Lower lobe of right lung (tissue), 2 donors: ENCODE measurements at regions not wholly inside any gene's neighbourhood (a gene's known extent, or its start where the extent isn't known, plus 50 kb on each side); places are given as distances from the start of the nearest gene placed in this dataset.

ENCODE experiments used
- ATAC-seq, 2 donors: fragments of 200-7000 bp; cut with Tn5 transposase; one replicate each; pipeline ENCODE4 v1.9.1; 2020 to 2022; ENCODE audit warnings: mild to moderate bottlenecking in 2 of 2, moderate library complexity in 2 of 2
- DNase-seq: peaks from one replicate; pipeline ENCODE4 v3.0.0-alpha.2; 2020
- H3K27ac ChIP-seq: fragments of 200-600 bp; one replicate; pipeline ENCODE4 v1.8.0; 2022
- H3K27me3 ChIP-seq: fragments of 200-600 bp; one replicate; pipeline ENCODE4 v1.8.0; 2022; ENCODE audit warnings: low read depth
- H3K36me3 ChIP-seq: fragments of 200-600 bp; one replicate; pipeline ENCODE4 v1.8.0; 2022; ENCODE audit warnings: mild to moderate bottlenecking
- H3K4me1 ChIP-seq: fragments of 200-600 bp; one replicate; pipeline ENCODE4 v1.8.0; 2022
- H3K4me3 ChIP-seq: fragments of 200-600 bp; one replicate; pipeline ENCODE4 v1.8.0; 2022; ENCODE audit warnings: mild to moderate bottlenecking
- H3K9me3 ChIP-seq: fragments of 200-600 bp; one replicate; pipeline ENCODE4 v1.8.0; 2022
- intact Hi-C: fragments of 100-400 bp; cut with DNase I; formaldehyde crosslinking; loops from one replicate; pipeline ENCODE4 v1.11.0; 2022
- TF ChIP-seq, protein P1 (sequence below): fragments of 200-600 bp; IDR thresholded peaks from one replicate; pipeline ENCODE4 v1.8.0; 2022; ENCODE audit warnings: antibody characterized with exemption, mild to moderate bottlenecking
- donor health status: DM: no; HTN: yes; CAD: no; lungs with severe emphysema.

DNA sequence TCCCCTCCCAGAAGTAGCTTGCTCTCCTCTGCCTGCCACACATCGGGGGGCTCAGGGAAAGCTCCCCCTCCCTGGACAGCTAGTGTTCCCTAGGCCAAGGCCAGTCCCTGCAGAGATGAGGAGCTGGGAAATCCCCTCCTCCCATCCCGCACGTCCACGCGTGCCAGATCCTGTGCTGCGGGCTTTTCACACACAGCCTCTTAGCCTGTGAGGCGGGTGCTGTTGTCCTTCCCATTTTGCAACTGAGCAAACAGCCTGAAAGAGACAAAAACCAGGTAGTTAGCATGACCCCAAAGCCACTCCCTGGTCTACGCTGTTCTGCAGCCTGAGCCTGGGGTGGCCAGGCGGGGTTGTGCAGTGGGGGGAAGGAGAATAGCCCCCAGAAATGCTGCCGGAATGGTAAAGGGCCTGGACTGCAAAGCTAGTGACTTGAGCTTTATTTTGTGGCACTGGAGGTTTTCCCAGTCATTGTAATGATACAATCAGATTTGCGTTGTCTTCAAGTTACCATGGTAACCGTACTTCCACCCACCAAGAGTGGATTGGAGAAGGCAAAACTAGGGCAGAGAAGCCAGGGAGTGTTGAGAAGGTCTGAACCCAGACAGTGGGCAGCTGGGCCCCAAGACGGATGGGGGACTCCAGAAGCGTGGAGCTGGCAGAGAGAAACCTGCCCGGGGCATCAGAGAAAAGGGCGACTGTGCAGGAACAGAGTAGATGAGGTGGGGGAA, 98.6 kb upstream of the KCTD7 start:
- Histone ChIP-seq H3K27me3 (no peaks in the 10 kb centered on the region), H3K9me3 (no peaks in the 10 kb centered on the region), H3K36me3 (peaks cover 7% of the 10 kb centered on the region), H3K4me3 (no peak overlapping the region), H3K27ac (no peak overlapping the region), H3K4me1 (no peaks in the 10 kb centered on the region)
- intact Hi-C loops: no loop called here
- TF ChIP-seq, protein P1, sequence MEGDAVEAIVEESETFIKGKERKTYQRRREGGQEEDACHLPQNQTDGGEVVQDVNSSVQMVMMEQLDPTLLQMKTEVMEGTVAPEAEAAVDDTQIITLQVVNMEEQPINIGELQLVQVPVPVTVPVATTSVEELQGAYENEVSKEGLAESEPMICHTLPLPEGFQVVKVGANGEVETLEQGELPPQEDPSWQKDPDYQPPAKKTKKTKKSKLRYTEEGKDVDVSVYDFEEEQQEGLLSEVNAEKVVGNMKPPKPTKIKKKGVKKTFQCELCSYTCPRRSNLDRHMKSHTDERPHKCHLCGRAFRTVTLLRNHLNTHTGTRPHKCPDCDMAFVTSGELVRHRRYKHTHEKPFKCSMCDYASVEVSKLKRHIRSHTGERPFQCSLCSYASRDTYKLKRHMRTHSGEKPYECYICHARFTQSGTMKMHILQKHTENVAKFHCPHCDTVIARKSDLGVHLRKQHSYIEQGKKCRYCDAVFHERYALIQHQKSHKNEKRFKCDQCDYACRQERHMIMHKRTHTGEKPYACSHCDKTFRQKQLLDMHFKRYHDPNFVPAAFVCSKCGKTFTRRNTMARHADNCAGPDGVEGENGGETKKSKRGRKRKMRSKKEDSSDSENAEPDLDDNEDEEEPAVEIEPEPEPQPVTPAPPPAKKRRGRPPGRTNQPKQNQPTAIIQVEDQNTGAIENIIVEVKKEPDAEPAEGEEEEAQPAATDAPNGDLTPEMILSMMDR: no peak
- DNase-seq (no peak), ATAC-seq (no peak)

DNA sequence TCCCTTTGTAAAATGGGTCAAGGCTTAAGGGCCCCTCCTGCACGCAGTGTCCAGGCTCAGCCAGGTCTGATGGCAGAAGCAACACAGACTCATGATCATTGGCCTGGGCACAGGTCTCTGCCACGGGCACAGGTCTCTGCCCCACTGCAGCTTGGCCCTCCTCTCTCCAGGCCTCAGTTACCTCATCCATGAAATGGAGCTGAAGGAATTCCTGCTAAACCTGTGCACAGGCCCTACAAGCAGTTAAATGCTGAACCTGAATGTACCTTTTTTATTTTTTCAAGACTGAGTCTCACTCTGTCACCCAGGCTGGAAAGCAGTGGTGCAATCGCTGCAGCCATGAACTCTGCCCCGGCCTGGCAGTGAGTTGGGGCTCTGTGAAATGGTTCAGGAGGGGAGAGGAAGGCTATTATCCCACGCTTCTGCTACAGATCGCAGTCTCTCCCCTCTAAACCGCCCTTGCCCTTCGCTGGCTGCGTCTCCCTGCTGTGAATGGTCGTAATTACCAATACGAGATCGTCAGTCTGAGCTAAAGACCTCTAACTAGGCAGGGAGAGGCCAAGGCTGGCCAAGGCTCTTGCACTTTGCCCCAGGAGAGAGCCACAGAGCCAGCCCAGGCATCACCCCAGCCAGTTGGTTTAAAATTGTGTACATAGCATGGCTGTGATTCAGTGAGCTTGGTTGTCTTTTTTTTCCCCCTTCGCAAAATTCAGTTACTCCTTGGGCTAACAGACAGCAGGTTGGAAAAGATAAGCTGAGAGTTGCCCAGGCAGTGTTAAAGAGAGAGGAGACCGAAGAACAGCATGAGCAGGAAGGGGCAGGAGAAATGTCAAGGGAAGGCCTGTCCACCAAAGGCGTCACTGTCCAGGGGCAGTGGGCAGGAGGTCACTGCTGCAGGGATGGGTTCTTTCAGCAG, 93.0 kb upstream of the KCTD7 start:
- H3K27me3 ChIP-seq: no peaks in the 10 kb centered on the region
- ATAC-seq (no peak), DNase-seq (no peak)
- no peak overlapping the region for H3K27ac ChIP-seq
- TF ChIP-seq, protein P1: no peak
- no peaks in the 10 kb centered on the region for H3K4me1 ChIP-seq
- H3K9me3 ChIP-seq: no peaks in the 10 kb centered on the region
- no peak overlapping the region for H3K4me3 ChIP-seq
- intact Hi-C loops: no loop called here
- H3K36me3 ChIP-seq: no peaks in the 10 kb centered on the region

- Histone ChIP-seq H3K9me3 (no peaks in the 10 kb centered on the region), H3K27ac (no peak overlapping the region), H3K36me3 (peaks cover 7% of the 10 kb centered on the region), H3K4me1 (no peaks in the 10 kb centered on the region), H3K4me3 (no peak overlapping the region), H3K27me3 (no peaks in the 10 kb centered on the region)
- intact Hi-C loops: no loop called here
- no peak for DNase-seq
- TF ChIP-seq, protein P1: no peak
- ATAC-seq: no peak
These were observed 91.3 kb upstream of the KCTD7 start for GRCh38 chr7:66537380-66537779.

DNA sequence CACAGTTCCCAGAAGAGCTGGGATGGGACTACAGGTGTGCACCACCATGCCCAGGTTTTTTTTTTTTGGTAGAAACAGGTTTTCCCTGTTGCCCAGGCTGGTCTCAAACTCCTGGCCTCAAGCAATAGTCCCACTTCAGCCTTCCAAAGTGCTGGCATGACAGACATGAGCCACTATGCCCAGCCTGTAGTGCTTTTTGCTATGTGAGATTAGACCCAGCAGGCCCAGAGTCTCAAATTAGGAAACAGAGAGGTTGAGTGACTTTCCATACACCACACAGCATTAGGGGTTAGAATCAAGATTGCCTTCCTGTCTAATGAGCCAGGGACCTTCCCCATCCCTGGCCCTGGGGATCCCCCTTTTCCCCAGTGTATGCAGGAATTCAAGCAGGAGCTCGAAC, 90.8 kb upstream of the KCTD7 start:
- H3K4me1 ChIP-seq: no peaks in the 10 kb centered on the region
- no peaks in the 10 kb centered on the region for H3K27me3 ChIP-seq
- H3K36me3 ChIP-seq: peaks cover 7% of the 10 kb centered on the region
- TF ChIP-seq, protein P1: no peak
- no peaks in the 10 kb centered on the region for H3K9me3 ChIP-seq
- intact Hi-C loops: no loop called here
- DNase-seq (no peak), ATAC-seq (no peak)
- no peak overlapping the region for H3K4me3 ChIP-seq
- H3K27ac ChIP-seq: no peak overlapping the region

DNA sequence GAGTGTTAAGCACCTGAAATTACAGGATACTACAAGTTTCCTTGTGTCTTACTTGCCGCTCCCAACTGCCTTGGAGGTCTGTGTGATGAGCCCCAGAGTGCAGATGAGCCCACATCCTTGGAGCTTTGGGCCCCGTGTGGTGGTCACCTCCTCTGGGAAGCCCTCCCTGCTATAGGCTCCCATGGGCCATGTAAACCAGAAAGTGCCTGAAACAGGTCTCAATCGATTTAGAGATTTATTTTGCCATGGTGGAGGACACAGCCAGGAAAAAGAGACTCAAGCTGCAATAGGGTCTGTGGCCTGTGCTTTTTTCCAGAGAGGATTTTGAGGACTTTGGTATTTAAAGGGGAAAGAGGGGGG, 89.4 kb upstream of the KCTD7 start:
- no peak for ATAC-seq
- TF ChIP-seq, protein P1: no peak
- H3K4me1 ChIP-seq: no peaks in the 10 kb centered on the region
- intact Hi-C loops: no loop called here
- H3K9me3 ChIP-seq: no peaks in the 10 kb centered on the region
- DNase-seq: no peak
- no peak overlapping the region for H3K4me3 ChIP-seq
- H3K27me3 ChIP-seq: no peaks in the 10 kb centered on the region
- H3K36me3 ChIP-seq: peaks cover 14% of the 10 kb centered on the region
- no peak overlapping the region for H3K27ac ChIP-seq
